GM13976 (cell line): ENCODE measurements at regions not wholly inside any gene's neighbourhood (a gene's known extent, or its start where the extent isn't known, plus 50 kb on each side); places are given as distances from the start of the nearest gene placed in this dataset.

Experiments
- DNase-seq: peaks from one replicate; pipeline ENCODE4 v3.0.0; 2012; ENCODE audit warnings: low spot score
- CTCF ChIP-seq: IDR thresholded peaks from 2 replicates; pipeline ENCODE4 v1.5.1; 2012; ENCODE audit warnings: borderline replicate concordance, mild to moderate bottlenecking; ENCODE audit not compliant: insufficient read depth; ENCODE audit errors: extremely low read depth, missing control alignments, control extremely low read depth
- in situ Hi-C: fragments of 300-500 bp; cut with MboI; formaldehyde crosslinking; loops from one replicate; pipeline ENCODE4 v1.12.0; 2022; ENCODE audit warnings: low sequenced_read_pairs, mixed read lengths, inconsistent platforms; ENCODE audit not compliant: unreplicated experiment

GRCh38 chrX:26008042-26008441, 130.1 kb upstream of the MAGEB18 start:
- no peak for TF ChIP-seq CTCF
- in situ Hi-C loops, result no loop called here
- no peak for DNase-seq

GRCh38 chrX:26008691-26009090, 129.5 kb upstream of the MAGEB18 start:
- DNase-seq, result no peak
- no peak for TF ChIP-seq CTCF
- in situ Hi-C loops, result no loop called here

- in situ Hi-C loops, result no loop called here
- no peak for DNase-seq
These were observed 118.8 kb upstream of the MAGEB18 start for GRCh38 chrX:26019386-26019785.

GRCh38 chrX:26026179-26026578, 112.0 kb upstream of the MAGEB18 start:
- DNase-seq, result no peak
- in situ Hi-C loops, result no loop called here
- TF ChIP-seq CTCF, result no peak

More at GRCh38 chrX:26019386-26019785, 118.8 kb upstream of the MAGEB18 start:
- no peak for TF ChIP-seq CTCF

- in situ Hi-C loops, result no loop called here
- no peak for TF ChIP-seq CTCF
- DNase-seq, result no peak
These were observed 105.8 kb upstream of the MAGEB18 start for GRCh38 chrX:26032111-26032912.

GRCh38 chrX:26037367-26037766, 100.8 kb upstream of the MAGEB18 start:
- in situ Hi-C loops, result no loop called here
- DNase-seq, result no peak
- TF ChIP-seq CTCF, result no peak
